ENCODE measurements at regions not wholly inside any gene's neighbourhood (a gene's known extent, or its start where the extent isn't known, plus 50 kb on each side); places are given as distances from the start of the nearest gene placed in this dataset.

- no peak for DNase-seq (ENCODE audit: extremely low read depth, low read depth)
Measured at GRCh38 chr1:193633991-193634390, 447.6 kb upstream of the B3GALT2 start.

GRCh38 chr1:193633093-193633492, 446.7 kb upstream of the B3GALT2 start:
- no peak for DNase-seq (ENCODE audit: extremely low read depth, low read depth)

- no peak for DNase-seq (ENCODE audit: extremely low read depth, low read depth)
Measured at GRCh38 chr1:193631306-193631705, 444.9 kb upstream of the B3GALT2 start.

GRCh38 chr1:193629875-193630274, 443.5 kb upstream of the B3GALT2 start:
- DNase-seq (ENCODE audit: extremely low read depth, low read depth) = no peak

GRCh38 chr1:193626695-193627094, 440.3 kb upstream of the B3GALT2 start:
- no peak for DNase-seq (ENCODE audit: extremely low read depth, low read depth)

- no peak for DNase-seq (ENCODE audit: extremely low read depth, low read depth)
Measured at GRCh38 chr1:193625255-193625654, 438.8 kb upstream of the B3GALT2 start.

GRCh38 chr1:193619911-193620310, 433.5 kb upstream of the B3GALT2 start:
- DNase-seq (ENCODE audit: extremely low read depth, low read depth) = no peak

GRCh38 chr1:193614817-193615216, 428.4 kb upstream of the B3GALT2 start:
- peak; percentile 66 for DNase-seq (ENCODE audit: extremely low read depth, low read depth)

- DNase-seq (ENCODE audit: extremely low read depth, low read depth) = no peak
Measured at GRCh38 chr1:193614275-193614674, 427.9 kb upstream of the B3GALT2 start.

- no peak for DNase-seq (ENCODE audit: extremely low read depth, low read depth)
Measured at GRCh38 chr1:193613041-193613440, 426.6 kb upstream of the B3GALT2 start.

GRCh38 chr1:193609592-193609991, 423.2 kb upstream of the B3GALT2 start:
- no peak for DNase-seq (ENCODE audit: extremely low read depth, low read depth)

- no peak for DNase-seq (ENCODE audit: extremely low read depth, low read depth)
Measured at GRCh38 chr1:193607787-193608186, 421.4 kb upstream of the B3GALT2 start.

- no peak for DNase-seq (ENCODE audit: extremely low read depth, low read depth)
Measured at GRCh38 chr1:193606035-193606434, 419.6 kb upstream of the B3GALT2 start.

GRCh38 chr1:193602705-193603104, 416.3 kb upstream of the B3GALT2 start:
- no peak for DNase-seq (ENCODE audit: extremely low read depth, low read depth)

- DNase-seq (ENCODE audit: extremely low read depth, low read depth) = no peak
Measured at GRCh38 chr1:193593147-193593885, 406.9 kb upstream of the B3GALT2 start.

GRCh38 chr1:193592317-193592716, 405.9 kb upstream of the B3GALT2 start:
- DNase-seq (ENCODE audit: extremely low read depth, low read depth) = no peak

GRCh38 chr1:193590102-193590501, 403.7 kb upstream of the B3GALT2 start:
- DNase-seq (ENCODE audit: extremely low read depth, low read depth) = no peak

- no peak for DNase-seq (ENCODE audit: extremely low read depth, low read depth)
Measured at GRCh38 chr1:193589597-193590040, 403.2 kb upstream of the B3GALT2 start.

- DNase-seq (ENCODE audit: extremely low read depth, low read depth) = no peak
Measured at GRCh38 chr1:193588311-193589082, 402.1 kb upstream of the B3GALT2 start.

- DNase-seq (ENCODE audit: extremely low read depth, low read depth) = no peak
Measured at GRCh38 chr1:193584731-193585239, 398.4 kb upstream of the B3GALT2 start.

GRCh38 chr1:193581341-193581740, 394.9 kb upstream of the B3GALT2 start:
- DNase-seq (ENCODE audit: extremely low read depth, low read depth) = no peak

GRCh38 chr1:193580419-193580818, 394.0 kb upstream of the B3GALT2 start:
- DNase-seq (ENCODE audit: extremely low read depth, low read depth) = no peak
